Sigmoid colon (tissue), 6 donors: ENCODE measurements at regions not wholly inside any gene's neighbourhood (a gene's known extent, or its start where the extent isn't known, plus 50 kb on each side); places are given as distances from the start of the nearest gene placed in this dataset.

Source experiments
- DNase-seq: peaks from one replicate; pipeline ENCODE4 v3.0.0-alpha.2; 2019
- H3K27ac ChIP-seq, 4 donors: fragments of 200-600 bp; sonication (generic); one replicate each; pipeline ENCODE4 v1.5.1; 2016 to 2019; ENCODE audit warnings: mild to moderate bottlenecking in 1 of 4
- H3K27me3 ChIP-seq, 3 donors: fragments of 200-600 bp; sonication (generic); one replicate each; pipeline ENCODE4 v1.5.1; 2019; ENCODE audit warnings: mild to moderate bottlenecking in 1 of 3
- H3K36me3 ChIP-seq, 4 donors: fragments of 200-600 bp; sonication (generic); one replicate each; pipeline ENCODE4 v1.5.1; 2016 to 2019
- H3K4me1 ChIP-seq, 4 donors: fragments of 200-600 bp; sonication (generic); one replicate each; pipeline ENCODE4 v1.5.1; 2017 to 2019
- H3K4me3 ChIP-seq, 4 donors: fragments of 200-600 bp; sonication (generic); one replicate each; pipeline ENCODE4 v1.5.1; 2017 to 2019; ENCODE audit warnings: mild to moderate bottlenecking in 2 of 4, moderate library complexity in 1 of 4
- H3K9me3 ChIP-seq, 4 donors: fragments of 200-600 bp in 3 of 4; sonication (generic) in 3 of 4; one replicate each; pipeline versions ENCODE4 v1.5.1 to v1.6.1; 2013 to 2019
- CTCF ChIP-seq, 4 experiments: fragments of 450-650 bp in 3 of 4; fragments of 200-600 bp in 1 of 4; IDR thresholded peaks; one replicate each; pipeline ENCODE4 v1.5.1; 2016 to 2019; ENCODE audit warnings: antibody characterized with exemption in 4 of 4, mild to moderate bottlenecking in 3 of 4, moderate library complexity in 2 of 4
- EP300 ChIP-seq, 4 donors: sonication (generic); formaldehyde crosslinking; IDR thresholded peaks; one replicate each; pipeline ENCODE4 v1.6.1; 2017; ENCODE audit warnings: antibody characterized with exemption in 4 of 4
- POLR2A ChIP-seq, 2 donors: fragments of 450-650 bp; IDR thresholded peaks; one replicate each; pipeline ENCODE4 v1.6.1; 2016; ENCODE audit warnings: antibody characterized with exemption in 2 of 2, mild to moderate bottlenecking in 2 of 2, moderate library complexity in 2 of 2
- POLR2AphosphoS5 ChIP-seq, 4 donors: sonication (generic); formaldehyde crosslinking; IDR thresholded peaks; one replicate each; pipeline ENCODE4 v1.6.1; 2017; ENCODE audit warnings: antibody characterized with exemption in 4 of 4
- WGBS, 2 donors: extraction: QIAGEN DNeasy Blood & Tissue Kit; methylation state at CpG; one replicate each; pipeline ENCODE4 v1.1.7; 2013; 5-methylcytosine and 5-hydroxymethylcytosine counted together
- intact Hi-C: fragments of 100-400 bp; cut with DNase I; formaldehyde crosslinking; loops from one replicate; pipeline ENCODE4 v1.15.1; 2023
- donor health status: healthy with polysubstance abuse.
- donor health status: healthy.

- H3K4me3 ChIP-seq = no peak overlapping the region
- TF ChIP-seq POLR2AphosphoS5 (IDR thresholded peaks at IDR 0.05) (no peak), CTCF (IDR thresholded peaks at IDR 0.05) (no peak)
- no peak for DNase-seq
- H3K9me3 ChIP-seq = no peaks in the 10 kb centered on the region
- H3K27me3 ChIP-seq = no peaks in the 10 kb centered on the region
- intact Hi-C loops = no loop called here
- H3K27ac ChIP-seq = no peak overlapping the region
- no peaks in the 10 kb centered on the region for H3K4me1 ChIP-seq
- WGBS, 2 donors = 61 to 72% methylated on average over 6 of the region's 6 CpGs
- no peaks in the 10 kb centered on the region for H3K36me3 ChIP-seq
Observed at GRCh38 chr11:33549483-33549882, 151.1 kb downstream of the C11orf91 start.

GRCh38 chr11:33545931-33546330 is 154.7 kb downstream of the C11orf91 start:
- no peak overlapping the region for H3K4me3 ChIP-seq
- TF ChIP-seq CTCF (IDR thresholded peaks at IDR 0.05) (no peak), POLR2A (IDR thresholded peaks at IDR 0.05) (no peak), EP300 (IDR thresholded peaks at IDR 0.05) (no peak), POLR2AphosphoS5 (IDR thresholded peaks at IDR 0.05) (no peak)
- H3K36me3 ChIP-seq = no peaks in the 10 kb centered on the region
- H3K4me1 ChIP-seq = no peaks in the 10 kb centered on the region
- no peak overlapping the region for H3K27ac ChIP-seq
- DNase-seq = no peak
- H3K27me3 ChIP-seq = no peaks in the 10 kb centered on the region
- intact Hi-C loops = no loop called here
- H3K9me3 ChIP-seq = no peaks in the 10 kb centered on the region

- H3K36me3 ChIP-seq = no peaks in the 10 kb centered on the region
- no peak overlapping the region for H3K27ac ChIP-seq
- no peak overlapping the region for H3K4me3 ChIP-seq
- H3K9me3 ChIP-seq = no peaks in the 10 kb centered on the region
- intact Hi-C loops = loop anchor here (5.0 kb wide), 1 partner anchor 198 kb away; no protein-coding TSS in a partner anchor
- no peak for TF ChIP-seq POLR2AphosphoS5 (IDR thresholded peaks at IDR 0.05)
- no peak for TF ChIP-seq EP300 (IDR thresholded peaks at IDR 0.05)
- TF ChIP-seq CTCF (IDR thresholded peaks at IDR 0.05) = no peak
- TF ChIP-seq POLR2A (IDR thresholded peaks at IDR 0.05) = no peak
- no peak for DNase-seq
- no peaks in the 10 kb centered on the region for H3K27me3 ChIP-seq
- no peaks in the 10 kb centered on the region for H3K4me1 ChIP-seq
- 91 to 93% methylated on average over 17 of the region's 17 CpGs for WGBS, 2 donors
Observed at GRCh38 chr11:33544593-33545373, 155.8 kb downstream of the C11orf91 start.

GRCh38 chr11:33543823-33544222 is 156.8 kb downstream of the C11orf91 start:
- H3K27me3 ChIP-seq = no peaks in the 10 kb centered on the region
- WGBS, 2 donors = 75 to 85% methylated on average over 3 of the region's 3 CpGs
- no peak overlapping the region for H3K4me3 ChIP-seq
- H3K27ac ChIP-seq = no peak overlapping the region
- no peaks in the 10 kb centered on the region for H3K9me3 ChIP-seq
- H3K4me1 ChIP-seq = no peaks in the 10 kb centered on the region
- intact Hi-C loops = loop anchor here (1.0 to 5.0 kb wide), 2 partner anchors 8 to 198 kb away; no protein-coding TSS in a partner anchor
- DNase-seq = no peak
- no peak for TF ChIP-seq POLR2AphosphoS5 (IDR thresholded peaks at IDR 0.05)
- TF ChIP-seq CTCF (IDR thresholded peaks at IDR 0.05) = no peak
- no peak for TF ChIP-seq POLR2A (IDR thresholded peaks at IDR 0.05)
- TF ChIP-seq EP300 (IDR thresholded peaks at IDR 0.05) = no peak
- no peaks in the 10 kb centered on the region for H3K36me3 ChIP-seq

GRCh38 chr11:33542921-33543320 is 157.7 kb downstream of the C11orf91 start:
- no peaks in the 10 kb centered on the region for H3K4me1 ChIP-seq
- WGBS, 2 donors = 51 to 62% methylated on average over 7 of the region's 7 CpGs
- H3K4me3 ChIP-seq = no peak overlapping the region
- TF ChIP-seq CTCF (IDR thresholded peaks at IDR 0.05) = peak in 2 of 4 experiments; percentile 21 to 47
- TF ChIP-seq EP300 (IDR thresholded peaks at IDR 0.05) = no peak
- no peak for TF ChIP-seq POLR2A (IDR thresholded peaks at IDR 0.05)
- no peak for TF ChIP-seq POLR2AphosphoS5 (IDR thresholded peaks at IDR 0.05)
- DNase-seq = no peak
- no peak overlapping the region for H3K27ac ChIP-seq
- no peaks in the 10 kb centered on the region for H3K9me3 ChIP-seq
- no peaks in the 10 kb centered on the region for H3K36me3 ChIP-seq
- intact Hi-C loops = loop anchor here (1.0 to 5.0 kb wide), 2 partner anchors 9 to 199 kb away; no protein-coding TSS in a partner anchor
- no peaks in the 10 kb centered on the region for H3K27me3 ChIP-seq
